GM12878 (cell line): ENCODE measurements at regions not wholly inside any gene's neighbourhood (a gene's known extent, or its start where the extent isn't known, plus 50 kb on each side); places are given as distances from the start of the nearest gene placed in this dataset.

Experiments
- ATAC-seq: fragments of 200-7000 bp; cut with Tn5 transposase; 3 replicates; pipeline ENCODE4 v1.9.1; 2020; ENCODE audit warnings: mild to moderate bottlenecking, moderate library complexity
- BruUV-seq: library from RNA; stranded (reverse); fragments of 400-500 nt; replicated peaks from 2 replicates; lab custom pipeline; 2021; lab: Mats Ljungman, UMichigan
- CTCF ChIA-PET: fragments of 300-600 bp; sonication (Branson Sonifier 250); formaldehyde crosslinking; extraction: SDS; loops from one replicate; lab custom pipeline; 2021; ENCODE audit warnings: inconsistent platforms; lab: Yijun Ruan, JAX
- POLR2A ChIA-PET: fragments of 350-600 bp; formaldehyde crosslinking; extraction: SDS; loops from one replicate; lab custom pipeline; 2021; ENCODE audit warnings: inconsistent platforms; lab: Charles Lee
- RAD21 ChIA-PET: fragments of 300-600 bp; sonication (Branson Sonifier 250); formaldehyde crosslinking; loops from one replicate; lab custom pipeline; 2023; ENCODE audit warnings: antibody characterized with exemption; ENCODE audit not compliant: unreplicated experiment; lab: Charles Lee
- SMC1A ChIA-PET: fragments of 300-600 bp; sonication (Branson Sonifier 250); formaldehyde crosslinking; loops from one replicate; lab custom pipeline; 2023; ENCODE audit not compliant: unreplicated experiment, uncharacterized antibody; lab: Charles Lee
- DNase-seq: peaks from one replicate; pipeline ENCODE4 v3.0.0-alpha.2; 2011; ENCODE audit warnings: low read depth, low spot score
- FAIRE-seq: peaks from 3 replicates; lab custom pipeline; 2011; peaks lifted over from hg19 to GRCh38; lab: Jason Lieb, UNC
- H2AFZ ChIP-seq: 2 replicates; pipeline ENCODE4 v1.6.0; 2011; ENCODE audit warnings: low read depth, low read length, control low read depth; ENCODE audit not compliant: control insufficient read depth
- H3K27ac ChIP-seq: 2 replicates; pipeline ENCODE4 v1.5.1; 2011; ENCODE audit warnings: control low read depth; ENCODE audit not compliant: control insufficient read depth, insufficient read depth
- H3K27me3 ChIP-seq, 2 experiments: replicated peaks in 1 of 2; 2 replicates each; pipeline versions ENCODE4 v1.6.0 to v1.6.1; 2011; ENCODE audit warnings: low read length in 1 of 2; ENCODE audit not compliant: control insufficient read depth in 2 of 2, insufficient read depth in 2 of 2
- H3K36me3 ChIP-seq, 2 experiments: 2 replicates each; pipeline ENCODE4 v1.5.1; 2011; ENCODE audit warnings: low read length in 1 of 2; ENCODE audit not compliant: control insufficient read depth in 2 of 2, insufficient read depth in 2 of 2
- H3K4me1 ChIP-seq: 2 replicates; pipeline ENCODE4 v1.6.1; 2011; ENCODE audit warnings: mild to moderate bottlenecking, low read length, moderate library complexity, mixed read lengths; ENCODE audit not compliant: control insufficient read depth, insufficient read depth
- H3K4me2 ChIP-seq: 2 replicates; pipeline ENCODE4 v1.6.0; 2011; ENCODE audit warnings: control low read depth; ENCODE audit not compliant: control insufficient read depth, insufficient read depth
- H3K4me3 ChIP-seq: fragments of 200-600 bp; sonication (generic); 2 replicates; pipeline ENCODE4 v1.5.1; 2016
- H3K79me2 ChIP-seq: 2 replicates; pipeline ENCODE4 v1.6.0; 2011; ENCODE audit warnings: low read length; ENCODE audit not compliant: control insufficient read depth, insufficient read depth
- H3K9ac ChIP-seq: 2 replicates; pipeline ENCODE4 v1.8.0; 2011; ENCODE audit warnings: low read length, control low read depth, mixed read lengths; ENCODE audit not compliant: control insufficient read depth, insufficient read depth
- H3K9me3 ChIP-seq: replicated peaks from 3 replicates; pipeline ENCODE4 v1.5.1; 2011; ENCODE audit warnings: mild to moderate bottlenecking, low read length; ENCODE audit not compliant: control insufficient read depth, insufficient read depth
- H4K20me1 ChIP-seq: 2 replicates; pipeline ENCODE4 v1.6.0; 2011; ENCODE audit not compliant: control insufficient read depth, insufficient read depth
- BRCA1 ChIP-seq: IDR thresholded peaks from 2 replicates; pipeline ENCODE4 v1.6.1; 2011; ENCODE audit warnings: low read depth, low read length, improper control_type of control experiment
- CBX5 ChIP-seq: sonication (generic); IDR thresholded peaks from 2 replicates; pipeline ENCODE4 v1.6.1; 2016; ENCODE audit warnings: low read depth, moderate library complexity, mild to moderate bottlenecking, inconsistent platforms
- CREB1 ChIP-seq: IDR thresholded peaks from 2 replicates; pipeline ENCODE4 v1.6.1; 2012; ENCODE audit warnings: low read depth, mild to moderate bottlenecking, inconsistent platforms
- EP300 ChIP-seq, 2 experiments: fragments of 150-350 bp in 1 of 2; IDR thresholded peaks; 2 replicates each; pipeline ENCODE4 v1.6.1; 2011 to 2012; ENCODE audit warnings: low read depth in 2 of 2, low read length in 2 of 2, borderline replicate concordance in 1 of 2, improper control_type of control experiment in 1 of 2, inconsistent platforms in 1 of 2; ENCODE audit not compliant: control insufficient read depth in 1 of 2
- HCFC1 ChIP-seq: fragments of 150-350 bp; IDR thresholded peaks from 2 replicates; pipeline ENCODE4 v1.6.1; 2014; ENCODE audit warnings: low read length
- IRF4 ChIP-seq: IDR thresholded peaks from 2 replicates; pipeline ENCODE4 v1.6.1; 2011; ENCODE audit warnings: low read depth, low read length
- LARP7 ChIP-seq: fragments of 450-650 bp; IDR thresholded peaks from 2 replicates; pipeline ENCODE4 v1.6.1; 2017; ENCODE audit warnings: mild to moderate bottlenecking
- MYB ChIP-seq: fragments of 150-350 bp; IDR thresholded peaks from 2 replicates; pipeline ENCODE4 v1.6.1; 2014; ENCODE audit warnings: mild to moderate bottlenecking, low read depth, low read length, borderline replicate concordance
- MYC ChIP-seq: IDR thresholded peaks from 2 replicates; pipeline ENCODE4 v1.6.1; 2011; ENCODE audit warnings: mild to moderate bottlenecking, low read length, moderate library complexity, inconsistent platforms; ENCODE audit not compliant: insufficient read depth, insufficient replicate concordance, insufficient read length, severe bottlenecking
- NBN ChIP-seq: fragments of 450-650 bp; IDR thresholded peaks from 2 replicates; pipeline ENCODE4 v1.6.1; 2016
- NRF1 ChIP-seq: conservative IDR thresholded peaks from 2 replicates; pipeline ENCODE4 v1.6.1; 2011; ENCODE audit warnings: mild to moderate bottlenecking, low read depth, low read length, improper control_type of control experiment
- RAD21 ChIP-seq: IDR thresholded peaks from 2 replicates; pipeline ENCODE4 v1.6.1; 2011; ENCODE audit warnings: mild to moderate bottlenecking, low read depth, low read length, moderate library complexity; ENCODE audit not compliant: insufficient read depth
- SIN3A ChIP-seq: IDR thresholded peaks from 2 replicates; pipeline ENCODE4 v1.6.1; 2012; ENCODE audit warnings: low read depth, low read length, improper control_type of control experiment
- SMARCA5 ChIP-seq: fragments of 450-650 bp; IDR thresholded peaks from 2 replicates; pipeline ENCODE4 v1.6.1; 2017; ENCODE audit warnings: mild to moderate bottlenecking
- SUZ12 ChIP-seq: fragments of 200-600 bp; sonication (generic); IDR thresholded peaks from one replicate; pipeline ENCODE4 v1.6.1; 2018; ENCODE audit warnings: antibody characterized with exemption, mild to moderate bottlenecking; ENCODE audit not compliant: unreplicated experiment
- YBX1 ChIP-seq: fragments of 450-650 bp; IDR thresholded peaks from 2 replicates; pipeline ENCODE4 v1.6.1; 2016; ENCODE audit warnings: antibody characterized with exemption
- ZNF217 ChIP-seq: fragments of 450-650 bp; IDR thresholded peaks from 2 replicates; pipeline ENCODE4 v1.6.1; 2017; ENCODE audit warnings: antibody characterized with exemption, mild to moderate bottlenecking
- WGBS: methylation state at CpG from one replicate; pipeline ENCODE4 v1.1.6; 2016; ENCODE audit warnings: low lambda C conversion rate; ENCODE audit not compliant: insufficient replicate concordance, insufficient coverage; ENCODE audit errors: missing lambda C conversion rate; 5-methylcytosine and 5-hydroxymethylcytosine counted together
- in situ Hi-C: fragments of 300-500 bp; cut with MboI; formaldehyde crosslinking; loops from 9 replicates; pipeline ENCODE4 v1.14.3; 2018; ENCODE audit warnings: mixed read lengths
- intact Hi-C: fragments of 100-400 bp; cut with micrococcal nuclease; formaldehyde crosslinking; loops from one replicate; pipeline ENCODE4 v1.14.2; 2022; ENCODE audit not compliant: unreplicated experiment
- TF ChIP-seq, protein P1 (sequence below): fragments of 450-650 bp; IDR thresholded peaks from 2 replicates; pipeline ENCODE4 v1.6.1; 2017; ENCODE audit warnings: mild to moderate bottlenecking, moderate library complexity
- TF ChIP-seq, protein P2 (sequence below): IDR thresholded peaks from 2 replicates; pipeline ENCODE4 v1.6.1; 2011; ENCODE audit warnings: mild to moderate bottlenecking, low read depth, low read length, moderate library complexity; ENCODE audit not compliant: insufficient replicate concordance
- TF ChIP-seq, protein P3 (sequence below): fragments of 450-650 bp; conservative IDR thresholded peaks from 2 replicates; pipeline ENCODE4 v1.6.1; 2017; ENCODE audit warnings: mild to moderate bottlenecking, moderate library complexity

DNA sequence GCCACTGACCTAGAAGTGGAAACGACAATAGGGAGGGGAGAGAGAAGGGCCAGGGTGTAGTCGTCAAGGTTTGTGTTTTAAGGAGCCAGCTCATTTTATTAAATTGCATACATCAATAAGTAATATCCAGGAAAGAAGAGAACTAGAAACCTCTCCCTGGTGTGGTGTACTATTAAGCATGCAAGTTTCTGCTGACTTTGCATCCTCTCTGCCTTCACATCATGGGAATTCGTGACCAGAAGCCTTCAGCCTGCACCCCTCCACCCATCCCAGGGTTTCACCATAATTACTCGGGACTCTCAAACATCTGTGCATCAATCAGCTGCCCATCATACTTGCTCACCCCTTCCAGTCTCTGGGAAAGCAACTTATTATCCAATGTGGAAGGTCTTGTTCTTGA, 70.9 kb upstream of the UBE3A start:
- no peak overlapping the region for H2AFZ ChIP-seq
- in situ Hi-C loops (loop anchor here (10.0 to 25.0 kb wide), 4 partner anchors 205 to 1872 kb away; partner anchors contain the start of genes GABRA5 and MAGEL2), intact Hi-C loops (loop anchor here (10.0 kb wide), 1 partner anchor 1865 kb away; the partner anchor contains the start of gene MAGEL2)
- no peak overlapping the region for H3K27ac ChIP-seq
- FAIRE-seq (no peak), DNase-seq (no peak), ATAC-seq (no peak)
- no peaks in the 10 kb centered on the region for H3K36me3 ChIP-seq
- TF ChIP-seq SMARCA5 (no peak), MYC (no peak), ZNF217 (no peak), HCFC1 (no peak), CBX5 (no peak), RAD21 (no peak), BRCA1 (no peak), CREB1 (no peak), IRF4 (no peak), YBX1 (no peak), LARP7 (no peak), NBN (no peak), EP300 (IDR thresholded peaks at IDR 0.05; ENCODE audit: borderline replicate concordance in 1 of 2, control insufficient read depth in 1 of 2, low read depth in 2 of 2, low read length in 2 of 2) (no peak), SIN3A (no peak), MYB (no peak), NRF1 (no peak), SUZ12 (no peak)
- TF ChIP-seq, protein P1, sequence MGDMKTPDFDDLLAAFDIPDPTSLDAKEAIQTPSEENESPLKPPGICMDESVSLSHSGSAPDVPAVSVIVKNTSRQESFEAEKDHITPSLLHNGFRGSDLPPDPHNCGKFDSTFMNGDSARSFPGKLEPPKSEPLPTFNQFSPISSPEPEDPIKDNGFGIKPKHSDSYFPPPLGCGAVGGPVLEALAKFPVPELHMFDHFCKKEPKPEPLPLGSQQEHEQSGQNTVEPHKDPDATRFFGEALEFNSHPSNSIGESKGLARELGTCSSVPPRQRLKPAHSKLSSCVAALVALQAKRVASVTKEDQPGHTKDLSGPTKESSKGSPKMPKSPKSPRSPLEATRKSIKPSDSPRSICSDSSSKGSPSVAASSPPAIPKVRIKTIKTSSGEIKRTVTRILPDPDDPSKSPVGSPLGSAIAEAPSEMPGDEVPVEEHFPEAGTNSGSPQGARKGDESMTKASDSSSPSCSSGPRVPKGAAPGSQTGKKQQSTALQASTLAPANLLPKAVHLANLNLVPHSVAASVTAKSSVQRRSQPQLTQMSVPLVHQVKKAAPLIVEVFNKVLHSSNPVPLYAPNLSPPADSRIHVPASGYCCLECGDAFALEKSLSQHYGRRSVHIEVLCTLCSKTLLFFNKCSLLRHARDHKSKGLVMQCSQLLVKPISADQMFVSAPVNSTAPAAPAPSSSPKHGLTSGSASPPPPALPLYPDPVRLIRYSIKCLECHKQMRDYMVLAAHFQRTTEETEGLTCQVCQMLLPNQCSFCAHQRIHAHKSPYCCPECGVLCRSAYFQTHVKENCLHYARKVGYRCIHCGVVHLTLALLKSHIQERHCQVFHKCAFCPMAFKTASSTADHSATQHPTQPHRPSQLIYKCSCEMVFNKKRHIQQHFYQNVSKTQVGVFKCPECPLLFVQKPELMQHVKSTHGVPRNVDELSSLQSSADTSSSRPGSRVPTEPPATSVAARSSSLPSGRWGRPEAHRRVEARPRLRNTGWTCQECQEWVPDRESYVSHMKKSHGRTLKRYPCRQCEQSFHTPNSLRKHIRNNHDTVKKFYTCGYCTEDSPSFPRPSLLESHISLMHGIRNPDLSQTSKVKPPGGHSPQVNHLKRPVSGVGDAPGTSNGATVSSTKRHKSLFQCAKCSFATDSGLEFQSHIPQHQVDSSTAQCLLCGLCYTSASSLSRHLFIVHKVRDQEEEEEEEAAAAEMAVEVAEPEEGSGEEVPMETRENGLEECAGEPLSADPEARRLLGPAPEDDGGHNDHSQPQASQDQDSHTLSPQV, result no peak
- TF ChIP-seq, protein P2, sequence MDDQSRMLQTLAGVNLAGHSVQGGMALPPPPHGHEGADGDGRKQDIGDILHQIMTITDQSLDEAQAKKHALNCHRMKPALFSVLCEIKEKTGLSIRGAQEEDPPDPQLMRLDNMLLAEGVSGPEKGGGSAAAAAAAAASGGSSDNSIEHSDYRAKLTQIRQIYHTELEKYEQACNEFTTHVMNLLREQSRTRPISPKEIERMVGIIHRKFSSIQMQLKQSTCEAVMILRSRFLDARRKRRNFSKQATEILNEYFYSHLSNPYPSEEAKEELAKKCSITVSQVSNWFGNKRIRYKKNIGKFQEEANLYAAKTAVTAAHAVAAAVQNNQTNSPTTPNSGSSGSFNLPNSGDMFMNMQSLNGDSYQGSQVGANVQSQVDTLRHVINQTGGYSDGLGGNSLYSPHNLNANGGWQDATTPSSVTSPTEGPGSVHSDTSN, result no peak
- TF ChIP-seq, protein P3, sequence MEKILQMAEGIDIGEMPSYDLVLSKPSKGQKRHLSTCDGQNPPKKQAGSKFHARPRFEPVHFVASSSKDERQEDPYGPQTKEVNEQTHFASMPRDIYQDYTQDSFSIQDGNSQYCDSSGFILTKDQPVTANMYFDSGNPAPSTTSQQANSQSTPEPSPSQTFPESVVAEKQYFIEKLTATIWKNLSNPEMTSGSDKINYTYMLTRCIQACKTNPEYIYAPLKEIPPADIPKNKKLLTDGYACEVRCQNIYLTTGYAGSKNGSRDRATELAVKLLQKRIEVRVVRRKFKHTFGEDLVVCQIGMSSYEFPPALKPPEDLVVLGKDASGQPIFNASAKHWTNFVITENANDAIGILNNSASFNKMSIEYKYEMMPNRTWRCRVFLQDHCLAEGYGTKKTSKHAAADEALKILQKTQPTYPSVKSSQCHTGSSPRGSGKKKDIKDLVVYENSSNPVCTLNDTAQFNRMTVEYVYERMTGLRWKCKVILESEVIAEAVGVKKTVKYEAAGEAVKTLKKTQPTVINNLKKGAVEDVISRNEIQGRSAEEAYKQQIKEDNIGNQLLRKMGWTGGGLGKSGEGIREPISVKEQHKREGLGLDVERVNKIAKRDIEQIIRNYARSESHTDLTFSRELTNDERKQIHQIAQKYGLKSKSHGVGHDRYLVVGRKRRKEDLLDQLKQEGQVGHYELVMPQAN, result no peak
- POLR2A ChIA-PET, result no interaction called here
- RAD21 ChIA-PET, result no interaction called here
- H3K9me3 ChIP-seq, result no peaks in the 10 kb centered on the region; the same call in 1 of the 3 replicates
- no peak overlapping the region for H3K4me2 ChIP-seq
- SMC1A ChIA-PET, result no interaction called here
- H3K79me2 ChIP-seq, result no peaks in the 10 kb centered on the region
- no peak overlapping the region for H3K9ac ChIP-seq
- H4K20me1 ChIP-seq, result no peaks in the 10 kb centered on the region
- no peak overlapping the region for H3K4me3 ChIP-seq
- no TSS peak for BruUV-seq
- CTCF ChIA-PET, result no interaction called here
- no peaks in the 10 kb centered on the region for H3K4me1 ChIP-seq
- WGBS, result 2% methylated on average over 4 of the region's 4 CpGs
- H3K27me3 ChIP-seq, result no peaks in the 10 kb centered on the region
